Cardiac fibroblast (primary cell): ENCODE measurements at regions not wholly inside any gene's neighbourhood (a gene's known extent, or its start where the extent isn't known, plus 50 kb on each side); places are given as distances from the start of the nearest gene placed in this dataset.

Source experiments
- DNase-seq, 2 donors: peaks; one replicate each; pipeline versions ENCODE4 v3.0.0 to v3.0.0-alpha.2; 2010; ENCODE audit warnings: low read depth in 2 of 2
- H3K4me3 ChIP-seq, 2 donors: replicated peaks in 1 of 2; 1 replicate in 1 of 2; 2 replicates in 1 of 2; pipeline ENCODE4 v1.5.1; 2011; ENCODE audit warnings: low read depth in 2 of 2, low read length in 2 of 2, mild to moderate bottlenecking in 2 of 2, moderate library complexity in 1 of 2
- CTCF ChIP-seq: IDR thresholded peaks from one replicate; pipeline ENCODE4 v1.5.1; 2011; ENCODE audit warnings: low read depth, mild to moderate bottlenecking, low read length, inconsistent platforms

GRCh38 chr2:107645586-107645985 lies 181.1 kb upstream of the RGPD4 start:
- H3K4me3 ChIP-seq = no peak overlapping the region
- DNase-seq = no peak
- no peak for TF ChIP-seq CTCF

- no peak for TF ChIP-seq CTCF
- no peak overlapping the region for H3K4me3 ChIP-seq
- no peak for DNase-seq
Observed at GRCh38 chr2:107648781-107649404, 177.8 kb upstream of the RGPD4 start.

GRCh38 chr2:107657049-107657448 lies 169.6 kb upstream of the RGPD4 start:
- TF ChIP-seq CTCF = no peak
- H3K4me3 ChIP-seq = no peak overlapping the region
- no peak for DNase-seq

GRCh38 chr2:107663632-107664031 lies 163.1 kb upstream of the RGPD4 start:
- DNase-seq = no peak
- H3K4me3 ChIP-seq = no peak overlapping the region
- no peak for TF ChIP-seq CTCF

- no peak overlapping the region for H3K4me3 ChIP-seq
- DNase-seq = peak; percentile 3 to 65
- TF ChIP-seq CTCF = peak; percentile 25
Observed at GRCh38 chr2:107669335-107669734, 157.4 kb upstream of the RGPD4 start.

- DNase-seq = no peak
- TF ChIP-seq CTCF = no peak
- H3K4me3 ChIP-seq = no peak overlapping the region
Observed at GRCh38 chr2:107681936-107682335, 144.8 kb upstream of the RGPD4 start.

GRCh38 chr2:107684421-107684820 lies 142.3 kb upstream of the RGPD4 start:
- no peak for DNase-seq

More at GRCh38 chr2:107684421-107684820, 142.3 kb upstream of the RGPD4 start:
- H3K4me3 ChIP-seq = no peak overlapping the region
- TF ChIP-seq CTCF = no peak
